ENCODE measurements at regions not wholly inside any gene's neighbourhood (a gene's known extent, or its start where the extent isn't known, plus 50 kb on each side); places are given as distances from the start of the nearest gene placed in this dataset.

- FAIRE-seq (no peak), DNase-seq (ENCODE audit: insufficient read length, low spot score) (no peak)
- TF ChIP-seq, protein P1, sequence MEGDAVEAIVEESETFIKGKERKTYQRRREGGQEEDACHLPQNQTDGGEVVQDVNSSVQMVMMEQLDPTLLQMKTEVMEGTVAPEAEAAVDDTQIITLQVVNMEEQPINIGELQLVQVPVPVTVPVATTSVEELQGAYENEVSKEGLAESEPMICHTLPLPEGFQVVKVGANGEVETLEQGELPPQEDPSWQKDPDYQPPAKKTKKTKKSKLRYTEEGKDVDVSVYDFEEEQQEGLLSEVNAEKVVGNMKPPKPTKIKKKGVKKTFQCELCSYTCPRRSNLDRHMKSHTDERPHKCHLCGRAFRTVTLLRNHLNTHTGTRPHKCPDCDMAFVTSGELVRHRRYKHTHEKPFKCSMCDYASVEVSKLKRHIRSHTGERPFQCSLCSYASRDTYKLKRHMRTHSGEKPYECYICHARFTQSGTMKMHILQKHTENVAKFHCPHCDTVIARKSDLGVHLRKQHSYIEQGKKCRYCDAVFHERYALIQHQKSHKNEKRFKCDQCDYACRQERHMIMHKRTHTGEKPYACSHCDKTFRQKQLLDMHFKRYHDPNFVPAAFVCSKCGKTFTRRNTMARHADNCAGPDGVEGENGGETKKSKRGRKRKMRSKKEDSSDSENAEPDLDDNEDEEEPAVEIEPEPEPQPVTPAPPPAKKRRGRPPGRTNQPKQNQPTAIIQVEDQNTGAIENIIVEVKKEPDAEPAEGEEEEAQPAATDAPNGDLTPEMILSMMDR (IDR thresholded peaks at IDR 0.05; ENCODE audit: insufficient read depth, missing control alignments): no peak
Observed at GRCh38 chr2:217186668-217187159, 326.9 kb upstream of the TNP1 start.

DNA sequence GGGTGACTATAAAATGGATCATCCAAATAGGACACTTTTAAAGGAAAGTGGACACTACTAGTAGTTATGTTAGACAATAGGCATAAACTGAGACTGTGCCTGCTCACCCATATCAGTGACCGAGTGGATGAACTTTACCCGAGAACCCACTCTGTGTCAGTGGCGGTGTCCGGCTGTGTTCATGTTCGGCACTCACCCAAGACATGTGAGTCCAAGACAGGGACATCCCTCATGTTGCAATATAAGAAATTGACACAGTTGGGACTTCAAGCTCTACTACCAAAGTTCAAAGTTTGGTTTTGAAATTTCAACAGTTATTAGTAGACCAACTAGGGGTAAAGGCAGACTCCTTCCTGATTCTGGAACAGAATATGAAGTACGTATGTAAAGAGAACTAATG lies 326.3 kb upstream of the TNP1 start:
- DNase-seq (ENCODE audit: insufficient read length, low spot score) (no peak), FAIRE-seq (no peak)
- TF ChIP-seq, protein P1 (IDR thresholded peaks at IDR 0.05; ENCODE audit: insufficient read depth, missing control alignments): no peak

DNA sequence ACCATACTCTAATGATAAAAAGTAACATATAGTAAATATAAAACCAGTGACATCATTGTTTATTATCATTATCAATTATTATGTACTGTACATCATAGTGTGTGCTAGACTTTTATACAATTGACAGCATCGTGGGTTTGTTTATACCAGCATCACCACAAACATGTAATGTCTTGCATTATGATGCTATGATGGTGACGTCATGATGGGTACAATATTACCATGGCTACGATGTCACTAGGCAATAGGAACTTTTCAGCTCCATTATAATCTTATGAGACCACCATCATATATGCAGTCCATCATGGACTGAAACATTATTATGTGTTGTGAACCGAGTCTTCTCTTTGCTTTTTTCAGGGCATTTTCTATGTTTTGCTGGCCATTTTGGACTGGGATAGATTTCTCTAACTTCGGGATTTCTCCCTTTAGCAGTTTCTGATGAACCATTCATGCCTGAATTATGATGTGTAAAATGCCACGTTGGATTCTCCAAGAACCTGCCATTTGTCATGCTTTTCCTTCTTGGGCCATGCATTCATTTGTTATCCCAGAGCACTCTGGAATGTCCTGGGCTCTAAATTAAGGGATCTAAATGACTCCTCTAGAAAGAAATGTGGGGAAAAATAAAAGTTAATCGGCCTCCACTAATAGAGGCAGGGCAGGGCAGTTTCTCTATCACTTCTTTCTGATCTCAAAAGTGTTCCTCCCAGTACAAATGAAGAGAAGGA lies 325.6 kb upstream of the TNP1 start:
- DNase-seq (ENCODE audit: insufficient read length, low spot score): no peak
- TF ChIP-seq, protein P1 (IDR thresholded peaks at IDR 0.05; ENCODE audit: insufficient read depth, missing control alignments): no peak
- no peak for FAIRE-seq

DNA sequence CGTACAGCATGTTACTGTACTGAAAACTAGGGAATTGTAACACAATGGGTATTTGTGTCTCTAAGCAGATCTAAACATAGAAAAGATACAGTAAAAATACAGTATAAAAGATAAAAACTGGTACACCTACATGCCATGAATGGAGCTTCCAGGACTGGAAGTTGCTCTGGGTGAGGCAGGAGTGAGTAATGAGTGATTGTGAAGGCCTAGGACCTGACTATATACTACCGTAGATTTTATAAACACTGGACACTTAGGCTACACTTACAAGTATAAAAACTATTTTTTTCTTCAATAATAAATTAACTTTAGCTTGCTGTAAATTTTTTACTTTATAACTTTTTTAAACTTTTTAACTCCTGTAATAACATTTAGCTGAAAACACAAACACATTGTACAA lies 324.4 kb upstream of the TNP1 start:
- TF ChIP-seq, protein P1 (IDR thresholded peaks at IDR 0.05; ENCODE audit: insufficient read depth, missing control alignments): no peak
- DNase-seq (ENCODE audit: insufficient read length, low spot score): no peak
- FAIRE-seq: no peak

DNA sequence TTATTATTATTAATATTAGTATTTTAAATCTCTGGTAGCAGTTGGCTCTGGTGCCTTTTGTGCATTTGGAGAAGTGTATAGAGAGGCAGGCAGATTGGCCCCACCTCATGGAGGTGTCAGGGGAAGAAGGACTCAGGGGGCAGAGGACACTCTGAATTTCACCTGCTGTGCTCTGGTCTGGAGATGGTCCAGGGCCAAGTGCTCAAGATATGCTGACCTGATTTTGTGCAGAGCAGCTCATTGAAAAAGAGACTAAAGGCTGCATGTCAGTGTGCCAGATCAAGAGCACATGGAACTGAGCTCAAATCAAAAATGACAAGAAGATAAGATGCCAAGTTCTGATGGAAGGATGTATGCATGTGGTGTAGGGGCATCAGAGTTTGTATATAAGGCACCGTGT lies 323.6 kb upstream of the TNP1 start:
- no peak for DNase-seq (ENCODE audit: insufficient read length, low spot score)
- TF ChIP-seq, protein P1 (IDR thresholded peaks at IDR 0.05; ENCODE audit: insufficient read depth, missing control alignments): no peak
- FAIRE-seq: no peak

- DNase-seq (ENCODE audit: insufficient read length, low spot score) (no peak), FAIRE-seq (no peak)
- TF ChIP-seq, protein P1 (IDR thresholded peaks at IDR 0.05; ENCODE audit: insufficient read depth, missing control alignments): no peak
Observed at GRCh38 chr2:217182926-217183325, 323.1 kb upstream of the TNP1 start.

DNA sequence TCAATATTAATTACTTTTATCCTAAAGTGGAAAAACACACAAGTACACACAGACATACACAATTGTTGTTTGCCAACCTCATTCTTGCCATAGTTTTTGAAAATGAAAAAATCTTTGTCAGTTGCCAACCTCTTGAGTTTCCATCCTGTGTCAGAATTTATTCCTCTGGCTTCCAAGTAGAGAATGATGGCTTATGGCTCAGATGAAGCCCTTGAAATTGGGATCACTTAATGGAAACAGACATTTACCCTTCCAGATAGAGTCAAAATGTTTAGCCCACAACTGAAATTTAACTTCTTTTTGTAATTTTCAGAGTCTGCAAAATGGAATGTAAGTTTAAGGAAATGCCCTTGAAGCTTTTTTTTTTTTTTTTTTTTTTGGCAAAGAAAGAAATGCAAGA lies 321.6 kb upstream of the TNP1 start:
- no peak for DNase-seq (ENCODE audit: insufficient read length, low spot score)
- FAIRE-seq: no peak
- TF ChIP-seq, protein P1 (IDR thresholded peaks at IDR 0.05; ENCODE audit: insufficient read depth, missing control alignments): no peak
